ENCODE measurements at regions not wholly inside any gene's neighbourhood (a gene's known extent, or its start where the extent isn't known, plus 50 kb on each side); places are given as distances from the start of the nearest gene placed in this dataset.

DNA sequence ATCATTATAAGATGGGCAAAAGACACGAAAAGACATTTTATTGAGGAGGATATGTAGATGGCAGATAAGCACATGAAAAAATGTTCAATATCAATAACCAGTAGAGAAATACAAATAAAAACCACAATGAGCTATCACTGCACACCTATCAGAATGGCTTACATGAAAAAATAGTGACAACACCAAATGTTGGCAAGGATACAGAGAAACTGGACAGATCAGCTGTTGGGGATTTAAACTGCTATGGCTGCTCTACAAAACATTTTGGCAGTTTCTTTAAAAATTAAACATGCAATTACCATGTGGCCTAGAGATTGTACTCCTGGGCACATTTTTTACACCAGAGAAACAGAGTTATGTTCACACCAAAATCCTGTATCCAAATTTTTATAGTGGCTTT lies 172.7 kb upstream of the TENT5A start:
- Histone ChIP-seq H3K27ac (ENCODE audit: low read depth, low read length) (no peak overlapping the region), H3K18ac (ENCODE audit: extremely low read depth, low read length) (no peak overlapping the region), H2AFZ (ENCODE audit: low read length) (no peak overlapping the region), H3K27me3 (replicated peaks in 1 of 4; ENCODE audit: control insufficient read depth in 3 of 4, extremely low read depth in 1 of 4, insufficient read depth in 3 of 4, low read length in 3 of 4) (peaks cover 0 to 1% (median 0%) of the 10 kb centered on the region in 4 experiments; a peak in 1 of 7 replicates), H2BK12ac (ENCODE audit: low read depth, low read length) (no peak overlapping the region), H3K36me3 (ENCODE audit: control insufficient read depth in 2 of 4, insufficient read depth in 4 of 4, low read length in 3 of 4) (no peaks in the 10 kb centered on the region), H3K79me2 (ENCODE audit: control insufficient read depth in 1 of 2, insufficient read depth in 2 of 2, low read length in 2 of 2) (no peaks in the 10 kb centered on the region), H3K56ac (replicated peaks; ENCODE audit: insufficient read length, low read depth, low read length) (no peak overlapping the region), H4K91ac (replicated peaks; ENCODE audit: insufficient read length, low read length) (no peak overlapping the region), H3K4me3 (ENCODE audit: extremely low read depth in 1 of 4, insufficient read depth in 2 of 4, low read depth in 3 of 4, low read length in 4 of 4) (no peak overlapping the region), H3K23ac (ENCODE audit: insufficient read length) (no peak overlapping the region), H3K9me3 (ENCODE audit: insufficient read depth in 2 of 2, low read depth in 1 of 2, low read length in 1 of 2) (no peaks in the 10 kb centered on the region), H4K5ac (ENCODE audit: insufficient read length, low read depth, low read length) (no peak overlapping the region), H3K9ac (replicated peaks in 1 of 4; ENCODE audit: extremely low read depth in 1 of 4, low read depth in 3 of 4, low read length in 3 of 4) (no peak overlapping the region), H3K23me2 (ENCODE audit: low read depth, low read length) (no peaks in the 10 kb centered on the region; the same call in 1 of the 2 replicates), H2BK20ac (ENCODE audit: low read length) (no peak overlapping the region), H2BK120ac (replicated peaks; ENCODE audit: low read depth, low read length) (no peak overlapping the region), H3K79me1 (ENCODE audit: low read depth, low read length) (no peaks in the 10 kb centered on the region), H4K8ac (ENCODE audit: extremely low read depth, insufficient read depth, low read length) (no peak overlapping the region), H3K14ac (ENCODE audit: insufficient read length) (no peak overlapping the region), H3K4ac (replicated peaks; ENCODE audit: insufficient read length, low read depth, low read length) (no peak overlapping the region), H3K4me2 (ENCODE audit: insufficient read depth in 1 of 2, low read depth in 2 of 2, low read length in 2 of 2) (no peak overlapping the region), H3K4me1 (replicated peaks in 1 of 4; ENCODE audit: control insufficient read depth in 3 of 4, insufficient read depth in 4 of 4, low read length in 3 of 4) (no peaks in the 10 kb centered on the region), H2BK5ac (ENCODE audit: low read depth, low read length) (no peak overlapping the region), H2AK5ac (ENCODE audit: low read depth, low read length) (no peak overlapping the region), H4K20me1 (replicated peaks in 1 of 2; ENCODE audit: control insufficient read depth in 1 of 2, insufficient read depth in 2 of 2, low read length in 2 of 2) (no peaks in the 10 kb centered on the region), H2BK15ac (ENCODE audit: low read length) (no peak overlapping the region)
- FAIRE-seq: no peak
- DNase-seq (ENCODE audit: low read depth in 1 of 2, low spot score in 2 of 2): no peak
- 100% methylated on average over 1 of the region's 1 CpG; no CpG with 5 or more reads in 1 of the 2 experiments for WGBS, 2 experiments (ENCODE audit: extremely low coverage in 1 of 2, insufficient coverage in 1 of 2, insufficient read length in 1 of 2, insufficient replicate concordance in 2 of 2, low coverage in 1 of 2, low lambda C conversion rate in 2 of 2, missing lambda C conversion rate in 1 of 2)
- POLR2A ChIA-PET (ENCODE audit: partially characterized antibody): no interaction called here
- CTCF ChIA-PET (ENCODE audit: partially characterized antibody): interaction anchor here (0.6 kb wide), 1 partner anchor 67 kb away, joined by 3 read pairs; no protein-coding TSS in a partner anchor
- no peak for TF ChIP-seq TBP (IDR thresholded peaks at IDR 0.05; ENCODE audit: low read depth, low read length)
- no peak for TF ChIP-seq MAFK (IDR thresholded peaks at IDR 0.05; ENCODE audit: low read depth, low read length)
- TF ChIP-seq RNF2 (IDR thresholded peaks at IDR 0.05; ENCODE audit: borderline replicate concordance, low read depth, low read length, missing control alignments, poor library complexity, severe bottlenecking): no peak
- no peak for TF ChIP-seq KDM4A (IDR thresholded peaks at IDR 0.05; ENCODE audit: low read depth, low read length, severe bottlenecking)
- no peak for TF ChIP-seq RAD21 (IDR thresholded peaks at IDR 0.05 in 1 of 2, conservative IDR thresholded peaks at IDR 0.05 in 1 of 2; ENCODE audit: low read depth in 2 of 2, low read length in 2 of 2)
- TF ChIP-seq YY1 (IDR thresholded peaks at IDR 0.05; ENCODE audit: low read depth, low read length): no peak
- TF ChIP-seq EZH2 (IDR thresholded peaks at IDR 0.05; ENCODE audit: low read depth, low read length, severe bottlenecking): no peak
- no peak for TF ChIP-seq CEBPB (IDR thresholded peaks at IDR 0.05; ENCODE audit: low read depth, low read length)
- no peak for TF ChIP-seq SIX5 (IDR thresholded peaks at IDR 0.05; ENCODE audit: low read depth, low read length)
- TF ChIP-seq, protein P1, sequence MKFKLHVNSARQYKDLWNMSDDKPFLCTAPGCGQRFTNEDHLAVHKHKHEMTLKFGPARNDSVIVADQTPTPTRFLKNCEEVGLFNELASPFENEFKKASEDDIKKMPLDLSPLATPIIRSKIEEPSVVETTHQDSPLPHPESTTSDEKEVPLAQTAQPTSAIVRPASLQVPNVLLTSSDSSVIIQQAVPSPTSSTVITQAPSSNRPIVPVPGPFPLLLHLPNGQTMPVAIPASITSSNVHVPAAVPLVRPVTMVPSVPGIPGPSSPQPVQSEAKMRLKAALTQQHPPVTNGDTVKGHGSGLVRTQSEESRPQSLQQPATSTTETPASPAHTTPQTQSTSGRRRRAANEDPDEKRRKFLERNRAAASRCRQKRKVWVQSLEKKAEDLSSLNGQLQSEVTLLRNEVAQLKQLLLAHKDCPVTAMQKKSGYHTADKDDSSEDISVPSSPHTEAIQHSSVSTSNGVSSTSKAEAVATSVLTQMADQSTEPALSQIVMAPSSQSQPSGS (IDR thresholded peaks at IDR 0.05; ENCODE audit: low read length): no peak
- no peak for TF ChIP-seq RFX5 (IDR thresholded peaks at IDR 0.05; ENCODE audit: borderline replicate concordance, low read depth, low read length)
- no peak for TF ChIP-seq GABPA (IDR thresholded peaks at IDR 0.05; ENCODE audit: borderline replicate concordance, insufficient read depth, low read length)
- no peak for TF ChIP-seq GTF2F1 (IDR thresholded peaks at IDR 0.05; ENCODE audit: borderline replicate concordance, low read depth, low read length)

Measured in H1 (cell line).